Esophagus muscularis mucosa (tissue), 4 donors: ENCODE measurements at regions not wholly inside any gene's neighbourhood (a gene's known extent, or its start where the extent isn't known, plus 50 kb on each side); places are given as distances from the start of the nearest gene placed in this dataset.

Source experiments
- DNase-seq: peaks from one replicate; pipeline ENCODE4 v3.0.0-alpha.2; 2017; ENCODE audit errors: extremely low spot score
- H3K27ac ChIP-seq, 4 donors: fragments of 200-600 bp; sonication (generic); replicated peaks in 1 of 4; 1 replicate in 3 of 4; 2 replicates in 1 of 4; pipeline ENCODE4 v1.5.1; 2016 to 2019; ENCODE audit warnings: mild to moderate bottlenecking in 1 of 4
- H3K27me3 ChIP-seq, 4 donors: fragments of 200-600 bp; sonication (generic); one replicate each; pipeline versions ENCODE4 v1.5.1 to v1.6.0; 2016 to 2019
- H3K36me3 ChIP-seq, 4 donors: fragments of 200-600 bp; sonication (generic); one replicate each; pipeline ENCODE4 v1.5.1; 2016 to 2019
- H3K4me1 ChIP-seq, 4 donors: fragments of 200-600 bp; sonication (generic); one replicate each; pipeline ENCODE4 v1.5.1; 2016 to 2019
- H3K4me3 ChIP-seq, 4 donors: fragments of 200-600 bp; sonication (generic); 1 replicate in 2 of 4; 2 replicates in 2 of 4; pipeline ENCODE4 v1.5.1; 2016 to 2019; ENCODE audit warnings: mild to moderate bottlenecking in 4 of 4, moderate library complexity in 1 of 4
- H3K9me3 ChIP-seq, 4 donors: fragments of 200-600 bp; sonication (generic); 1 replicate in 3 of 4; 2 replicates in 1 of 4; pipeline ENCODE4 v1.5.1; 2016 to 2019
- EP300 ChIP-seq: sonication (generic); formaldehyde crosslinking; IDR thresholded peaks from one replicate; pipeline ENCODE4 v1.6.1; 2017; ENCODE audit warnings: antibody characterized with exemption
- POLR2A ChIP-seq: fragments of 450-650 bp; IDR thresholded peaks from one replicate; pipeline ENCODE4 v1.6.1; 2017; ENCODE audit warnings: antibody characterized with exemption, moderate library complexity, mild to moderate bottlenecking, low read depth
- POLR2AphosphoS5 ChIP-seq, 2 donors: sonication (generic); formaldehyde crosslinking; IDR thresholded peaks; one replicate each; pipeline ENCODE4 v1.6.1; 2017; ENCODE audit warnings: antibody characterized with exemption in 2 of 2
- WGBS: methylation state at CpG from one replicate; pipeline ENCODE4 v1.1.5; 2018; 5-methylcytosine and 5-hydroxymethylcytosine counted together
- intact Hi-C: fragments of 100-400 bp; cut with DNase I; formaldehyde crosslinking; loops from one replicate; pipeline ENCODE4 v1.15.1; 2023
- TF ChIP-seq, protein P1 (sequence below), 3 experiments: fragments of 200-600 bp in 2 of 3; fragments of 450-650 bp in 1 of 3; sonication (generic) in 2 of 3; IDR thresholded peaks; one replicate each; pipeline ENCODE4 v1.5.1; 2017 to 2019; ENCODE audit warnings: antibody characterized with exemption in 3 of 3, mild to moderate bottlenecking in 2 of 3, moderate library complexity in 1 of 3

DNA sequence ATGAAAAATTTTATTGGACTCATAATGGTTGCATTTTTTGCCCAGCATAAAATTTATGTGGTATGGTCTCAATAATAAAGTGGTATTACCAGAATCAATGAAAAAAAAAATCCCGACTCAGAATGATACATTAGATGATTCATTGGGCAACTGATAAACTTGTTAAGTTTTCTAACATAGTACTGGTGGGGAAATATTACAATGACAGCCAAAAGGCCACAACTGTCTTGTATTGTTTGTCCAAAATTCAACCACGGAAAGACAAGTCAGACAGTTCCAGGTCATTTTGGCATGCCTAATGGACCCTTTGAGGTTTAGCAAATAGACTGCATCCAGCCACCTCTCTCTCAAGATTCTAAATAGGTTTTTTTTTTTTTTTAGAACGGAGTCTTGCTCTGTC, 70.5 kb upstream of the TRIM9 start:
- no peak overlapping the region for H3K4me3 ChIP-seq
- no peak overlapping the region for H3K27ac ChIP-seq
- H3K27me3 ChIP-seq, result no peaks in the 10 kb centered on the region
- no peaks in the 10 kb centered on the region for H3K9me3 ChIP-seq
- intact Hi-C loops, result no loop called here
- WGBS, result 88% methylated on average over 3 of the region's 3 CpGs
- DNase-seq, result no peak
- TF ChIP-seq, protein P1, sequence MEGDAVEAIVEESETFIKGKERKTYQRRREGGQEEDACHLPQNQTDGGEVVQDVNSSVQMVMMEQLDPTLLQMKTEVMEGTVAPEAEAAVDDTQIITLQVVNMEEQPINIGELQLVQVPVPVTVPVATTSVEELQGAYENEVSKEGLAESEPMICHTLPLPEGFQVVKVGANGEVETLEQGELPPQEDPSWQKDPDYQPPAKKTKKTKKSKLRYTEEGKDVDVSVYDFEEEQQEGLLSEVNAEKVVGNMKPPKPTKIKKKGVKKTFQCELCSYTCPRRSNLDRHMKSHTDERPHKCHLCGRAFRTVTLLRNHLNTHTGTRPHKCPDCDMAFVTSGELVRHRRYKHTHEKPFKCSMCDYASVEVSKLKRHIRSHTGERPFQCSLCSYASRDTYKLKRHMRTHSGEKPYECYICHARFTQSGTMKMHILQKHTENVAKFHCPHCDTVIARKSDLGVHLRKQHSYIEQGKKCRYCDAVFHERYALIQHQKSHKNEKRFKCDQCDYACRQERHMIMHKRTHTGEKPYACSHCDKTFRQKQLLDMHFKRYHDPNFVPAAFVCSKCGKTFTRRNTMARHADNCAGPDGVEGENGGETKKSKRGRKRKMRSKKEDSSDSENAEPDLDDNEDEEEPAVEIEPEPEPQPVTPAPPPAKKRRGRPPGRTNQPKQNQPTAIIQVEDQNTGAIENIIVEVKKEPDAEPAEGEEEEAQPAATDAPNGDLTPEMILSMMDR (IDR thresholded peaks at IDR 0.05), result no peak
- no peak for TF ChIP-seq EP300
- no peak for TF ChIP-seq POLR2AphosphoS5 (IDR thresholded peaks at IDR 0.05)
- TF ChIP-seq POLR2A, result no peak
- no peaks in the 10 kb centered on the region for H3K36me3 ChIP-seq
- peaks cover 0 to 21% (median 4%) of the 10 kb centered on the region in 4 donors for H3K4me1 ChIP-seq

DNA sequence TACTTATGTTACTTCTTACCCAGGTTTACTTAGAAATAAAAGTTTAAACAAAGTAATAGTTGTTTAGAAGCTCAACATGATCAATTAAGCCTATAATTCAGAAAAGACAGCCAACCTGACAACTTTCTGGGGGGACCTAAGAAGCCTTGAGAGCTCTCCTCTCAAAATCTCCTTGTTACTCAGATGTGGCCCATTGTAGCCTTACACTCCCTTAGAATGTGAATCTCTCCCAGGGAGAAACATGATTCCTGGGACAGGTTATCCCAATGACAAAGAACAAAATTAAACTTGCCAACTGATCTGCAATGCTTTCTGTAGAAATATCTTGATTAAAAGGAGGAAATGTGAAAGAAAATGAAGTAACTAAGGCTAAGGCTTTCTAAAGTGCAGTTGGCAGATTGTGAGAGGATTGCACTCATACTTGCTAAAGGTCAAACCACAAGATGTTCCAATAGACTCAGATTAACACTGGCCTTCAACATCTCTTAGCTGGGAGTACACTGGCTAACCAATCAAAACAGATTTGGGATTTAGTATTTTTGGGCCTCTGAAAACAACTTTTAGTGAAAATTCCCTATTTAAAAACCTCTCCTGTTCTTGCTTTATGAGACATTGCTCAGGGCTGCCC, 72.3 kb upstream of the TMX1 start:
- no peak for DNase-seq
- no peaks in the 10 kb centered on the region for H3K9me3 ChIP-seq
- no peaks in the 10 kb centered on the region for H3K36me3 ChIP-seq
- intact Hi-C loops, result no loop called here
- H3K27me3 ChIP-seq, result no peaks in the 10 kb centered on the region
- H3K27ac ChIP-seq, result peak overlapping the region in 3 of 4 donors; percentile 8 to 39 (median 34)
- H3K4me1 ChIP-seq, result peaks cover 0 to 21% (median 4%) of the 10 kb centered on the region in 4 donors
- H3K4me3 ChIP-seq, result no peak overlapping the region
- TF ChIP-seq POLR2AphosphoS5 (IDR thresholded peaks at IDR 0.05), result peak in 1 of 2 donors; percentile 33
- TF ChIP-seq, protein P1 (IDR thresholded peaks at IDR 0.05), result no peak

DNA sequence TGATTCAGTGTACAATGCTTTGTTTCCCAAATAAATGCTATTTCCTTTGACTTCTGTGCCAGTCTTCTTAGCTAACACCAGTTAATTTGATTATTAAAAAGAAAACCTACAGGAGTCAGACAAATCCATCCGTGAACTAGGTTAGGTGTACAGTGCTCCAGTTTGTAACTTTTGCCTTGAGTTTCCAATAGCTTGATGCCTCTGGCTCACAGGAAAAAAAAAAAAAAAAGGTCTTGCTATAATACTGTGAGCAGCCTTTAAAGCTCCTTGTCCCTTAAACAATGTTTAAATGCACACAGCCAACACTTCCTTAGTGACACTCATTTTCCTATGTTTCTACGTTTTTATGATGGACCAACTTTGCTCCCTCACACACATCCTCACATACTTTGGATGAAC, 71.8 kb upstream of the TMX1 start:
- no peaks in the 10 kb centered on the region for H3K36me3 ChIP-seq
- H3K4me3 ChIP-seq, result no peak overlapping the region
- no peak for TF ChIP-seq EP300
- no peak for TF ChIP-seq POLR2AphosphoS5 (IDR thresholded peaks at IDR 0.05)
- TF ChIP-seq POLR2A, result no peak
- TF ChIP-seq, protein P1 (IDR thresholded peaks at IDR 0.05), result no peak
- no peak for DNase-seq
- peaks cover 0 to 18% (median 3%) of the 10 kb centered on the region in 4 donors for H3K4me1 ChIP-seq
- intact Hi-C loops, result no loop called here
- no peaks in the 10 kb centered on the region for H3K9me3 ChIP-seq
- no peaks in the 10 kb centered on the region for H3K27me3 ChIP-seq
- 57% methylated on average over 2 of the region's 2 CpGs for WGBS
- H3K27ac ChIP-seq, result peak overlapping the region in 3 of 4 donors; percentile 8 to 39 (median 34)

DNA sequence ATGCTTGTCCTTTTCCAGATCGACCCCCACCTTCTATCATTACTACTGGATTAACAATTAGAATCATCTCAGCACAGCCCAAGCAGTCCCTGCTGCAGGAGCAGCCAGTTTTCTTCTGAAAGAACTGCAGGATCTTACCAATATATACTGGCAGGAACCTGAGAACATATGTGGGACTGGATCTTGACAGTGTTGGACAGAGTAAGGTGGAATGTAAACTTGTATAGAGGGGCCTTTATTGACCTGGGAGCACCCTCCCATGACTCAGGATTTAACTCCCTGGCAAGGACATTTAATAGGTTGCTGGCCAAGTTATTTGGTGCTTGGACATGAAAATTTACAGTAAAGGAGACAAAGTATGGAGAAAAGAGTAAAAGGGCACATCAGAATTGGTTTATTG, 66.2 kb upstream of the TMX1 start:
- no peak for DNase-seq
- H3K27ac ChIP-seq, result no peak overlapping the region
- TF ChIP-seq, protein P1 (IDR thresholded peaks at IDR 0.05), result no peak
- TF ChIP-seq EP300, result no peak
- TF ChIP-seq POLR2AphosphoS5 (IDR thresholded peaks at IDR 0.05), result no peak
- TF ChIP-seq POLR2A, result no peak
- WGBS, result 58% methylated on average over 1 of the region's 1 CpG
- no peaks in the 10 kb centered on the region for H3K4me1 ChIP-seq
- H3K4me3 ChIP-seq, result no peak overlapping the region
- H3K9me3 ChIP-seq, result no peaks in the 10 kb centered on the region
- H3K27me3 ChIP-seq, result peaks cover 0 to 4% (median 0%) of the 10 kb centered on the region in 4 donors
- H3K36me3 ChIP-seq, result no peaks in the 10 kb centered on the region
- intact Hi-C loops, result no loop called here

DNA sequence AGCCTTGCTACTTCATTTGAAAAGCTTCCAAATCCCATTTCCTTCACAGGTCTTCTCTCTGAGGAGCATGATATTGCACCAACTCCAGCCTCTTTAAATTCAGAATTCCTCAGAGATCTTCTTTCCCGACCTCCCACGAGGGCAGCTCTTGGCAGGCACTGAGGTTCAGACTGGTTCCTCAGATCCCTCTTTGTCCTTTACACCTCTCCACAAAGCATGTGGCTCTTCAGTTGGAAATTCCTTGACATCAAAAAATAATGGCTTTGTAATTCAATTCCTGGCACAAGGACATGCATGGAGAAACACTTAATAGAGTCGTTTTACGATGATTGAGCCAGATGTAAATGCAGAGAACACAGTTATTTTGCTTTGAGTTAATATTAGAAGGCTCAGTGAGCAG, 63.2 kb upstream of the TMX1 start:
- Histone ChIP-seq H3K27ac (no peak overlapping the region), H3K4me3 (no peak overlapping the region), H3K36me3 (no peaks in the 10 kb centered on the region), H3K27me3 (peaks cover 0 to 4% (median 0%) of the 10 kb centered on the region in 4 donors), H3K4me1 (no peaks in the 10 kb centered on the region), H3K9me3 (no peaks in the 10 kb centered on the region)
- TF ChIP-seq POLR2AphosphoS5 (IDR thresholded peaks at IDR 0.05) (no peak), EP300 (no peak), POLR2A (no peak)
- TF ChIP-seq, protein P1 (IDR thresholded peaks at IDR 0.05), result no peak
- 45% methylated on average over 4 of the region's 4 CpGs for WGBS
- intact Hi-C loops, result no loop called here
- no peak for DNase-seq
